Panc1 (cell line): ENCODE measurements at regions not wholly inside any gene's neighbourhood (a gene's known extent, or its start where the extent isn't known, plus 50 kb on each side); places are given as distances from the start of the nearest gene placed in this dataset.

Experiments used
- POLR2AphosphoS5 ChIP-seq: IDR thresholded peaks from 2 replicates; pipeline ENCODE4 v1.6.1; 2012; ENCODE audit warnings: mild to moderate bottlenecking, low read depth, low read length, moderate library complexity
- REST ChIP-seq, 2 experiments: IDR thresholded peaks; 2 replicates each; pipeline ENCODE4 v1.6.1; 2011 to 2012; ENCODE audit warnings: low read depth in 2 of 2, control low read depth in 1 of 2, low read length in 1 of 2, mild to moderate bottlenecking in 1 of 2, moderate library complexity in 1 of 2; ENCODE audit not compliant: insufficient read depth in 1 of 2
- SIN3A ChIP-seq: IDR thresholded peaks from 2 replicates; pipeline ENCODE4 v1.6.1; 2012; ENCODE audit warnings: low read depth, mild to moderate bottlenecking, low read length, moderate library complexity, borderline replicate concordance; ENCODE audit not compliant: insufficient read depth
- TF ChIP-seq, protein P1 (sequence below): fragments of 450-650 bp; IDR thresholded peaks from 2 replicates; pipeline ENCODE4 v1.5.1; 2017; ENCODE audit warnings: mild to moderate bottlenecking

DNA sequence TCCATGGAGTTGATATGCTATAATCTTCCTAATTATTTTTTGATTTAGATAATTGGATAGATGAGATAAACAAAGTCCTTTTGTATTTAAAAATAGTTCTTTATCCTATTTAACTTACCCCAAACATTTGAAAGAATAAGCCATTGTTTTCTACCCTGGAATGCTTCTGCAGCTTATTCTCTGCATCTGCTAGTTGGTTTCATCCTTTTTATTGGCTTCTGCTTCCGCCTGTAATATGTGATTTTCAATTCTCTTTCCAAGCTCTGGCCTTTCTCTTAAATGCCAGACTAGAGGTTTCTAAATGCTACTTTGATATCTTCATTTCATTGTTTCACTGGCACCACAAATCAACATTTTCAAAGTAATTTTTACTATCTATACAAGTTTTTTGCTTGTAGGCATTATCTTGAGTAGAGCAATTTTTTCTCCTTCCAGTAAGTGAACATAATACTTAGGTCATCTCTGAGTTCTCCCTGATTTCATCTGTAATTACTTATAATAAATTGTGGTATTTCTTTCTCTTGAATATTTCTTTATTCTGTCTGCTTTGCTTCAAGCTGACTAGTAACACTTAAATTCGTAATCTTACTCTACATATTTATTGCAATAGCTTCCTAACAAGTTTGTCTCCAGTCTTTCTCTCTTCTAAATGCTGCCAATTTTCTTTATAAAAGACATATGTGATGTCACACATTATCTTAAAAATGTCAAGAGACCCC, 958.4 kb downstream of the SLC6A15 start:
- TF ChIP-seq, protein P1, sequence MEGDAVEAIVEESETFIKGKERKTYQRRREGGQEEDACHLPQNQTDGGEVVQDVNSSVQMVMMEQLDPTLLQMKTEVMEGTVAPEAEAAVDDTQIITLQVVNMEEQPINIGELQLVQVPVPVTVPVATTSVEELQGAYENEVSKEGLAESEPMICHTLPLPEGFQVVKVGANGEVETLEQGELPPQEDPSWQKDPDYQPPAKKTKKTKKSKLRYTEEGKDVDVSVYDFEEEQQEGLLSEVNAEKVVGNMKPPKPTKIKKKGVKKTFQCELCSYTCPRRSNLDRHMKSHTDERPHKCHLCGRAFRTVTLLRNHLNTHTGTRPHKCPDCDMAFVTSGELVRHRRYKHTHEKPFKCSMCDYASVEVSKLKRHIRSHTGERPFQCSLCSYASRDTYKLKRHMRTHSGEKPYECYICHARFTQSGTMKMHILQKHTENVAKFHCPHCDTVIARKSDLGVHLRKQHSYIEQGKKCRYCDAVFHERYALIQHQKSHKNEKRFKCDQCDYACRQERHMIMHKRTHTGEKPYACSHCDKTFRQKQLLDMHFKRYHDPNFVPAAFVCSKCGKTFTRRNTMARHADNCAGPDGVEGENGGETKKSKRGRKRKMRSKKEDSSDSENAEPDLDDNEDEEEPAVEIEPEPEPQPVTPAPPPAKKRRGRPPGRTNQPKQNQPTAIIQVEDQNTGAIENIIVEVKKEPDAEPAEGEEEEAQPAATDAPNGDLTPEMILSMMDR, result no peak
- no peak for TF ChIP-seq POLR2AphosphoS5
- no peak for TF ChIP-seq REST (IDR thresholded peaks at IDR 0.05; ENCODE audit: insufficient read depth in 1 of 2, low read depth in 2 of 2, low read length in 1 of 2)
- no peak for TF ChIP-seq SIN3A
